ENCODE measurements at regions not wholly inside any gene's neighbourhood (a gene's known extent, or its start where the extent isn't known, plus 50 kb on each side); places are given as distances from the start of the nearest gene placed in this dataset.

GRCh38 chr3:72093992-72094334 lies 309.0 kb upstream of the PROK2 start:
- CTCF ChIA-PET: no interaction called here

More at GRCh38 chr3:72093992-72094334, 309.0 kb upstream of the PROK2 start:
- H2BK15ac ChIP-seq (ENCODE audit: low read depth, low read length): no peak overlapping the region
- no peak overlapping the region for H3K4me2 ChIP-seq (ENCODE audit: low read depth, low read length)
- no peak overlapping the region for H4K5ac ChIP-seq (ENCODE audit: low read depth, low read length)
- no peak overlapping the region for H2BK5ac ChIP-seq (ENCODE audit: low read depth, low read length, poor library complexity, severe bottlenecking)
- no peaks in the 10 kb centered on the region for H3K9me1 ChIP-seq (ENCODE audit: insufficient read depth, low read length)
- DNase-seq: no peak
- H4K8ac ChIP-seq (ENCODE audit: low read depth in 2 of 2, low read length in 2 of 2): no peak overlapping the region
- no CpG with 5 or more reads among the region's 3 CpGs for WGBS, 2 experiments (ENCODE audit: extremely low coverage in 2 of 2, insufficient read length in 1 of 2)
- TF ChIP-seq ELK1 (IDR thresholded peaks at IDR 0.05; ENCODE audit: borderline replicate concordance, low read depth, low read length) (no peak), RFX5 (IDR thresholded peaks at IDR 0.05; ENCODE audit: low read depth, low read length) (no peak), CHD1 (IDR thresholded peaks at IDR 0.05; ENCODE audit: low read depth, low read length) (no peak), FOS (IDR thresholded peaks at IDR 0.05; ENCODE audit: low read depth, low read length) (no peak), SMC3 (IDR thresholded peaks at IDR 0.05; ENCODE audit: low read depth, low read length) (no peak), POLR2A (IDR thresholded peaks at IDR 0.05; ENCODE audit: low read depth, low read length) (no peak), MXI1 (IDR thresholded peaks at IDR 0.05; ENCODE audit: borderline replicate concordance, low read depth, low read length) (no peak), MAZ (IDR thresholded peaks at IDR 0.05; ENCODE audit: borderline replicate concordance, low read depth, low read length) (no peak), RAD21 (IDR thresholded peaks at IDR 0.05; ENCODE audit: low read length) (no peak), NFE2L2 (IDR thresholded peaks at IDR 0.05; ENCODE audit: low read depth, low read length) (no peak), MAFK (IDR thresholded peaks at IDR 0.05; ENCODE audit: low read depth, low read length) (no peak), BHLHE40 (IDR thresholded peaks at IDR 0.05; ENCODE audit: low read depth, low read length) (no peak), CEBPB (IDR thresholded peaks at IDR 0.05; ENCODE audit: low read depth, low read length) (no peak), CTCF (conservative IDR thresholded peaks at IDR 0.05; ENCODE audit: low read depth, low read length) (no peak), RCOR1 (IDR thresholded peaks at IDR 0.05; ENCODE audit: insufficient replicate concordance, low read length) (no peak)
- TF ChIP-seq, protein P1, sequence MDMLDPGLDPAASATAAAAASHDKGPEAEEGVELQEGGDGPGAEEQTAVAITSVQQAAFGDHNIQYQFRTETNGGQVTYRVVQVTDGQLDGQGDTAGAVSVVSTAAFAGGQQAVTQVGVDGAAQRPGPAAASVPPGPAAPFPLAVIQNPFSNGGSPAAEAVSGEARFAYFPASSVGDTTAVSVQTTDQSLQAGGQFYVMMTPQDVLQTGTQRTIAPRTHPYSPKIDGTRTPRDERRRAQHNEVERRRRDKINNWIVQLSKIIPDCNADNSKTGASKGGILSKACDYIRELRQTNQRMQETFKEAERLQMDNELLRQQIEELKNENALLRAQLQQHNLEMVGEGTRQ (IDR thresholded peaks at IDR 0.05; ENCODE audit: low read depth, low read length): no peak
- H2AK5ac ChIP-seq (ENCODE audit: low read depth, low read length): no peak overlapping the region
- no peak overlapping the region for H2AK9ac ChIP-seq (replicated peaks; ENCODE audit: low read depth, low read length, poor library complexity)
- no peaks in the 10 kb centered on the region for H3K79me1 ChIP-seq (ENCODE audit: low read depth in 1 of 2, low read length in 2 of 2)
- no peak overlapping the region for H2BK120ac ChIP-seq (ENCODE audit: low read depth, low read length)
- intact Hi-C loops (cut with micrococcal nuclease) (no loop called here), in situ Hi-C loops (cut with MboI; ENCODE audit: low sequenced_read_pairs) (no loop called here), dilution Hi-C loops (cut with HindIII; ENCODE audit: low sequenced_read_pairs, unreplicated experiment) (no loop called here)
- no peak overlapping the region for H3K27ac ChIP-seq (ENCODE audit: insufficient read depth, low read length)
- H3K14ac ChIP-seq (replicated peaks; ENCODE audit: low read depth, low read length): no peak overlapping the region
- no peak overlapping the region for H3K56ac ChIP-seq (ENCODE audit: extremely low read depth, insufficient read depth, low read length)
- H3K4me3 ChIP-seq (ENCODE audit: insufficient read depth, low read depth, low read length): no peak overlapping the region
- no peaks in the 10 kb centered on the region for H3K9me3 ChIP-seq (ENCODE audit: control insufficient read depth, insufficient read depth, low read length)
- H2AFZ ChIP-seq (replicated peaks; ENCODE audit: low read length, poor library complexity): no peak overlapping the region
- H3K36me3 ChIP-seq (ENCODE audit: control insufficient read depth, insufficient read depth, low read length): no peaks in the 10 kb centered on the region
- no peaks in the 10 kb centered on the region for H4K20me1 ChIP-seq (ENCODE audit: insufficient read depth, low read length)
- no peaks in the 10 kb centered on the region for H3K4me1 ChIP-seq (ENCODE audit: control insufficient read depth, insufficient read depth, low read length)
- H3K4ac ChIP-seq (ENCODE audit: low read depth, low read length): no peak overlapping the region
- H3K18ac ChIP-seq (ENCODE audit: low read depth, low read length): no peak overlapping the region
- H4K91ac ChIP-seq (ENCODE audit: insufficient read depth, low read depth, low read length): no peak overlapping the region
- no peak overlapping the region for H2BK20ac ChIP-seq (ENCODE audit: low read depth, low read length)
- peaks cover 37% of the 10 kb centered on the region for H3K27me3 ChIP-seq (ENCODE audit: control insufficient read depth, insufficient read depth, low read length)
- no peak overlapping the region for H3K9ac ChIP-seq (ENCODE audit: low read depth, low read length)
- no peak for ATAC-seq (ENCODE audit: low read depth)
- BruUV-seq (replicated peaks): no TSS peak
- POLR2A ChIA-PET (ENCODE audit: unreplicated experiment): no interaction called here
- no peak overlapping the region for H3K23ac ChIP-seq (ENCODE audit: low read depth, low read length)

Data from IMR-90 (cell line).